K562 (cell line): ENCODE measurements at regions not wholly inside any gene's neighbourhood (a gene's known extent, or its start where the extent isn't known, plus 50 kb on each side); places are given as distances from the start of the nearest gene placed in this dataset.

Experiments
- AFF4 ChIP-seq: sonication (generic); formaldehyde crosslinking; IDR thresholded peaks from 2 replicates; pipeline ENCODE4 v1.8.0; 2023; ENCODE audit warnings: mild to moderate bottlenecking, missing genetic modification reagents
- TEAD4 ChIP-seq, 2 experiments: sonication (generic) in 1 of 2; formaldehyde crosslinking in 1 of 2; IDR thresholded peaks; 2 replicates each; pipeline versions ENCODE4 v1.6.1 to v1.8.0; 2012 to 2022; ENCODE audit warnings: borderline replicate concordance in 1 of 2, inconsistent platforms in 1 of 2, low read length in 1 of 2, mild to moderate bottlenecking in 1 of 2, missing genetic modification reagents in 1 of 2
- TF ChIP-seq, protein P1 (sequence below), 2 experiments: IDR thresholded peaks in 1 of 2; conservative IDR thresholded peaks in 1 of 2; 2 replicates each; pipeline ENCODE4 v1.6.1; 2016; ENCODE audit warnings: low read depth in 2 of 2, mild to moderate bottlenecking in 1 of 2, missing compliant biosample characterization in 1 of 2, missing genetic modification characterization in 1 of 2, moderate library complexity in 1 of 2

GRCh38 chr15:59797756-59798604 lies 108.9 kb upstream of the BNIP2 start:
- TF ChIP-seq AFF4 (CRISPR knock-in tag) = no peak
- TF ChIP-seq, protein P1, sequence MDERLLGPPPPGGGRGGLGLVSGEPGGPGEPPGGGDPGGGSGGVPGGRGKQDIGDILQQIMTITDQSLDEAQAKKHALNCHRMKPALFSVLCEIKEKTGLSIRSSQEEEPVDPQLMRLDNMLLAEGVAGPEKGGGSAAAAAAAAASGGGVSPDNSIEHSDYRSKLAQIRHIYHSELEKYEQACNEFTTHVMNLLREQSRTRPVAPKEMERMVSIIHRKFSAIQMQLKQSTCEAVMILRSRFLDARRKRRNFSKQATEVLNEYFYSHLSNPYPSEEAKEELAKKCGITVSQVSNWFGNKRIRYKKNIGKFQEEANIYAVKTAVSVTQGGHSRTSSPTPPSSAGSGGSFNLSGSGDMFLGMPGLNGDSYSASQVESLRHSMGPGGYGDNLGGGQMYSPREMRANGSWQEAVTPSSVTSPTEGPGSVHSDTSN (CRISPR knock-in tag; IDR thresholded peaks at IDR 0.05; ENCODE audit: low read depth) = no peak
- TF ChIP-seq, protein P1 (tag; conservative IDR thresholded peaks at IDR 0.05; ENCODE audit: low read depth) = no peak
- no peak for TF ChIP-seq TEAD4 (IDR thresholded peaks at IDR 0.05; ENCODE audit: low read length)
- TF ChIP-seq TEAD4 (CRISPR knock-in tag; IDR thresholded peaks at IDR 0.05; ENCODE audit: borderline replicate concordance) = no peak
